Activated CD4-positive, alpha-beta T cell treated with anti-CD3 and anti-CD28 coated beads, Interleukin-2, amount 50 U/mL, for 48 hours (primary cell): ENCODE measurements at regions not wholly inside any gene's neighbourhood (a gene's known extent, or its start where the extent isn't known, plus 50 kb on each side); places are given as distances from the start of the nearest gene placed in this dataset.

Experiments
- DNase-seq, 2 experiments: peaks; one replicate each; pipeline ENCODE4 v3.0.0-alpha.2; 2020

- DNase-seq, result no peak
Observed at GRCh38 chr6:150539568-150539967, 60.1 kb upstream of the PLEKHG1 start.

GRCh38 chr6:150541576-150541975, 58.1 kb upstream of the PLEKHG1 start:
- DNase-seq, result no peak

GRCh38 chr6:150543178-150543577, 56.5 kb upstream of the PLEKHG1 start:
- DNase-seq, result no peak

GRCh38 chr6:150544793-150545192, 54.9 kb upstream of the PLEKHG1 start:
- no peak for DNase-seq

GRCh38 chr6:150546457-150546856, 53.2 kb upstream of the PLEKHG1 start:
- no peak for DNase-seq

GRCh38 chr6:150547502-150548222, 52.0 kb upstream of the PLEKHG1 start:
- DNase-seq, result no peak

- DNase-seq, result no peak
Observed at GRCh38 chr6:150548330-150548729, 51.4 kb upstream of the PLEKHG1 start.

- DNase-seq, result no peak
Observed at GRCh38 chr6:150549007-150549406, 50.7 kb upstream of the PLEKHG1 start.

GRCh38 chr6:150549674-150550101, 50.0 kb upstream of the PLEKHG1 start:
- no peak for DNase-seq
